WTC11 (cell line): ENCODE measurements at regions not wholly inside any gene's neighbourhood (a gene's known extent, or its start where the extent isn't known, plus 50 kb on each side); places are given as distances from the start of the nearest gene placed in this dataset.

ENCODE experiments used
- ATAC-seq: fragments of 200-7000 bp; cut with Tn5 transposase; 2 replicates; pipeline ENCODE4 v1.10.0; 2021; ENCODE audit warnings: mild to moderate bottlenecking, moderate library complexity
- CTCF ChIA-PET: fragments of 300-600 bp; sonication (Branson Sonifier 250); formaldehyde crosslinking; loops from one replicate; lab custom pipeline; 2021; ENCODE audit warnings: antibody characterized with exemption; lab: Charles Lee
- POLR2A ChIA-PET: fragments of 350-600 bp; sonication (Branson Sonifier 250); formaldehyde crosslinking; loops from one replicate; lab custom pipeline; 2021; ENCODE audit warnings: antibody characterized with exemption; lab: Charles Lee
- DNase-seq: peaks from one replicate; pipeline ENCODE4 v3.0.0; 2021; ENCODE audit warnings: low spot score
- H3K27ac Mint-ChIP-seq: 2 replicates; pipeline ENCODE4 v1.8.0; 2021; ENCODE audit warnings: mixed read lengths
- H3K27me3 Mint-ChIP-seq: 2 replicates; pipeline ENCODE4 v1.8.0; 2021; ENCODE audit warnings: low read depth, mild to moderate bottlenecking, moderate library complexity, mixed read lengths
- H3K36me3 Mint-ChIP-seq: 2 replicates; pipeline ENCODE4 v1.8.0; 2021; ENCODE audit warnings: mixed read lengths
- H3K4me1 Mint-ChIP-seq: 2 replicates; pipeline ENCODE4 v1.8.0; 2022; ENCODE audit warnings: mixed read lengths
- H3K4me3 Mint-ChIP-seq: 2 replicates; pipeline ENCODE4 v1.8.0; 2021; ENCODE audit warnings: mild to moderate bottlenecking, moderate library complexity, mixed read lengths
- H3K9me3 Mint-ChIP-seq: 2 replicates; pipeline ENCODE4 v1.8.0; 2021; ENCODE audit warnings: mixed read lengths
- CREM ChIP-seq: sonication (generic); formaldehyde crosslinking; IDR thresholded peaks from 2 replicates; pipeline ENCODE4 v1.8.1; 2022; ENCODE audit warnings: mild to moderate bottlenecking, missing genetic modification reagents, moderate library complexity
- EMX1 ChIP-seq: fragments of 250-450 bp; sonication (Bioruptor Pico); IDR thresholded peaks from 2 replicates; pipeline ENCODE4 v1.8.0; 2021; ENCODE audit warnings: mild to moderate bottlenecking
- ETV6 ChIP-seq: sonication (generic); formaldehyde crosslinking; IDR thresholded peaks from 2 replicates; pipeline ENCODE4 v1.8.1; 2022; ENCODE audit warnings: mild to moderate bottlenecking, missing genetic modification reagents
- FOXP1 ChIP-seq: sonication (generic); formaldehyde crosslinking; IDR thresholded peaks from 2 replicates; pipeline ENCODE4 v1.8.0; 2022; ENCODE audit warnings: missing genetic modification reagents, mild to moderate bottlenecking, moderate library complexity, borderline replicate concordance
- GTF2I ChIP-seq: fragments of 250-450 bp; sonication (Bioruptor Pico); conservative IDR thresholded peaks from 2 replicates; pipeline ENCODE4 v1.4.0; 2021; ENCODE audit warnings: mild to moderate bottlenecking
- JUN ChIP-seq: sonication (generic); formaldehyde crosslinking; IDR thresholded peaks from 2 replicates; pipeline ENCODE4 v1.8.0; 2023; ENCODE audit warnings: mild to moderate bottlenecking, missing genetic modification reagents
- MXD4 ChIP-seq: fragments of 250-450 bp; sonication (Bioruptor Pico); IDR thresholded peaks from 2 replicates; pipeline ENCODE4 v1.8.0; 2021; ENCODE audit warnings: mild to moderate bottlenecking, moderate library complexity, borderline replicate concordance
- NFE2L1 ChIP-seq: sonication (generic); formaldehyde crosslinking; IDR thresholded peaks from 2 replicates; pipeline ENCODE4 v1.8.1; 2023; ENCODE audit warnings: missing genetic modification reagents
- NR3C1 ChIP-seq: sonication (generic); formaldehyde crosslinking; conservative IDR thresholded peaks from 2 replicates; pipeline ENCODE4 v1.8.1; 2023; ENCODE audit warnings: low read depth, mild to moderate bottlenecking, missing genetic modification reagents
- PRRX2 ChIP-seq: fragments of 250-450 bp; sonication (Bioruptor Pico); IDR thresholded peaks from 2 replicates; pipeline ENCODE4 v1.8.0; 2021; ENCODE audit warnings: mild to moderate bottlenecking
- RORB ChIP-seq: fragments of 250-450 bp; sonication (Bioruptor Pico); IDR thresholded peaks from 2 replicates; pipeline ENCODE4 v1.9.0; 2021; ENCODE audit warnings: mild to moderate bottlenecking
- TP53 ChIP-seq: sonication (generic); formaldehyde crosslinking; IDR thresholded peaks from 2 replicates; pipeline ENCODE4 v1.8.1; 2023; ENCODE audit warnings: mild to moderate bottlenecking, missing genetic modification reagents
- ZNF396 ChIP-seq: fragments of 250-450 bp; sonication (Bioruptor Pico); IDR thresholded peaks from 2 replicates; pipeline ENCODE4 v1.8.0; 2021; ENCODE audit warnings: mild to moderate bottlenecking, moderate library complexity, borderline replicate concordance
- ZNF423 ChIP-seq: fragments of 250-450 bp; sonication (Bioruptor Pico); IDR thresholded peaks from 2 replicates; pipeline ENCODE4 v2.1.2; 2022; ENCODE audit warnings: mild to moderate bottlenecking, moderate library complexity
- TF ChIP-seq, protein P1 (sequence below): sonication (generic); formaldehyde crosslinking; IDR thresholded peaks from 2 replicates; pipeline ENCODE4 v1.8.0; 2023; ENCODE audit warnings: missing genetic modification reagents, mild to moderate bottlenecking, borderline replicate concordance
- TF ChIP-seq, protein P2 (sequence below): sonication (generic); formaldehyde crosslinking; IDR thresholded peaks from 2 replicates; pipeline ENCODE4 v1.8.0; 2022; ENCODE audit warnings: mild to moderate bottlenecking, missing genetic modification reagents
- TF ChIP-seq, protein P3 (sequence below): sonication (generic); formaldehyde crosslinking; IDR thresholded peaks from 2 replicates; pipeline ENCODE4 v1.8.1; 2023; ENCODE audit warnings: mild to moderate bottlenecking, missing genetic modification reagents, moderate library complexity
- TF ChIP-seq, protein P4 (sequence below): sonication (generic); formaldehyde crosslinking; IDR thresholded peaks from 2 replicates; pipeline ENCODE4 v1.8.1; 2023; ENCODE audit warnings: mild to moderate bottlenecking, missing genetic modification reagents, moderate library complexity

DNA sequence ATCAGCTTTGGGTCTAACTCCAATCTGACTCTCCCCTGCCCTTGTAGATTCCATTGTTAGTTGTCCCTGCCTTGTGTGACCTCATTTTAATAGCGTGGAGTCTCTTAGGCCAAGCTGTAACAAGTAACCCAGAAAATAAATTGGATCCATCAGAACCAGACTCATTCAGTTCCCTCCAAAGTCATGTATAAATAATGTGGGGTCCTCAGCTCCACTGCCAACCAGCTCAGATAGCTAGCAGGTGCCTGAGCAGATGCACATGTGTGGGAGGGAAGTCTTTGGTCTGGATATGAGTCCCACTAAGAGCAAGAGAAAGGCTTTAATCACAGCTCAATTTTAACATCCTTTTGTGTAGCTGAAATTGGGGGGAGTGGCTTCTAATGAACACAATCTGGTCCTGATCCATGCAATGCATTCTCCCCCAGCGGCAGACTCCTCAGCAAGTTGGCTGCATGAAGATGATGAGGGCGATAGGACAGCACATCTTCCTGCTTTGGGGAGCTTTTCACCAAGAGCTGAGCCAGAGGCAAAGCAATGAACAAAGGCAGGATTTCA lies 151.6 kb downstream of the ABCC12 start:
- POLR2A ChIA-PET = no interaction called here
- DNase-seq (no peak), ATAC-seq (no peak)
- no peaks in the 10 kb centered on the region; the same call in 1 of the 2 replicates for H3K27me3 Mint-ChIP-seq
- H3K4me3 Mint-ChIP-seq = no peak overlapping the region
- CTCF ChIA-PET = interaction anchor here (1.0 kb wide), 1 partner anchor 51 kb away, joined by 4 read pairs; no protein-coding TSS in a partner anchor
- H3K4me1 Mint-ChIP-seq = peaks cover 9% of the 10 kb centered on the region
- H3K27ac Mint-ChIP-seq = no peak overlapping the region
- TF ChIP-seq FOXP1 (CRISPR knock-in tag) (no peak), PRRX2 (CRISPR knock-in tag) (no peak), ZNF396 (no peak), RORB (CRISPR knock-in tag) (no peak), CREM (CRISPR knock-in tag) (no peak), EMX1 (CRISPR knock-in tag) (no peak), MXD4 (CRISPR knock-in tag) (no peak)
- TF ChIP-seq, protein P1, sequence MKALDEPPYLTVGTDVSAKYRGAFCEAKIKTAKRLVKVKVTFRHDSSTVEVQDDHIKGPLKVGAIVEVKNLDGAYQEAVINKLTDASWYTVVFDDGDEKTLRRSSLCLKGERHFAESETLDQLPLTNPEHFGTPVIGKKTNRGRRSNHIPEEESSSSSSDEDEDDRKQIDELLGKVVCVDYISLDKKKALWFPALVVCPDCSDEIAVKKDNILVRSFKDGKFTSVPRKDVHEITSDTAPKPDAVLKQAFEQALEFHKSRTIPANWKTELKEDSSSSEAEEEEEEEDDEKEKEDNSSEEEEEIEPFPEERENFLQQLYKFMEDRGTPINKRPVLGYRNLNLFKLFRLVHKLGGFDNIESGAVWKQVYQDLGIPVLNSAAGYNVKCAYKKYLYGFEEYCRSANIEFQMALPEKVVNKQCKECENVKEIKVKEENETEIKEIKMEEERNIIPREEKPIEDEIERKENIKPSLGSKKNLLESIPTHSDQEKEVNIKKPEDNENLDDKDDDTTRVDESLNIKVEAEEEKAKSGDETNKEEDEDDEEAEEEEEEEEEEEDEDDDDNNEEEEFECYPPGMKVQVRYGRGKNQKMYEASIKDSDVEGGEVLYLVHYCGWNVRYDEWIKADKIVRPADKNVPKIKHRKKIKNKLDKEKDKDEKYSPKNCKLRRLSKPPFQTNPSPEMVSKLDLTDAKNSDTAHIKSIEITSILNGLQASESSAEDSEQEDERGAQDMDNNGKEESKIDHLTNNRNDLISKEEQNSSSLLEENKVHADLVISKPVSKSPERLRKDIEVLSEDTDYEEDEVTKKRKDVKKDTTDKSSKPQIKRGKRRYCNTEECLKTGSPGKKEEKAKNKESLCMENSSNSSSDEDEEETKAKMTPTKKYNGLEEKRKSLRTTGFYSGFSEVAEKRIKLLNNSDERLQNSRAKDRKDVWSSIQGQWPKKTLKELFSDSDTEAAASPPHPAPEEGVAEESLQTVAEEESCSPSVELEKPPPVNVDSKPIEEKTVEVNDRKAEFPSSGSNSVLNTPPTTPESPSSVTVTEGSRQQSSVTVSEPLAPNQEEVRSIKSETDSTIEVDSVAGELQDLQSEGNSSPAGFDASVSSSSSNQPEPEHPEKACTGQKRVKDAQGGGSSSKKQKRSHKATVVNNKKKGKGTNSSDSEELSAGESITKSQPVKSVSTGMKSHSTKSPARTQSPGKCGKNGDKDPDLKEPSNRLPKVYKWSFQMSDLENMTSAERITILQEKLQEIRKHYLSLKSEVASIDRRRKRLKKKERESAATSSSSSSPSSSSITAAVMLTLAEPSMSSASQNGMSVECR (CRISPR knock-in tag) = no peak
- TF ChIP-seq, protein P2, sequence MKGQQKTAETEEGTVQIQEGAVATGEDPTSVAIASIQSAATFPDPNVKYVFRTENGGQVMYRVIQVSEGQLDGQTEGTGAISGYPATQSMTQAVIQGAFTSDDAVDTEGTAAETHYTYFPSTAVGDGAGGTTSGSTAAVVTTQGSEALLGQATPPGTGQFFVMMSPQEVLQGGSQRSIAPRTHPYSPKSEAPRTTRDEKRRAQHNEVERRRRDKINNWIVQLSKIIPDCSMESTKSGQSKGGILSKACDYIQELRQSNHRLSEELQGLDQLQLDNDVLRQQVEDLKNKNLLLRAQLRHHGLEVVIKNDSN (CRISPR knock-in tag) = no peak
- no peaks in the 10 kb centered on the region for H3K36me3 Mint-ChIP-seq
- peaks cover 23% of the 10 kb centered on the region for H3K9me3 Mint-ChIP-seq

DNA sequence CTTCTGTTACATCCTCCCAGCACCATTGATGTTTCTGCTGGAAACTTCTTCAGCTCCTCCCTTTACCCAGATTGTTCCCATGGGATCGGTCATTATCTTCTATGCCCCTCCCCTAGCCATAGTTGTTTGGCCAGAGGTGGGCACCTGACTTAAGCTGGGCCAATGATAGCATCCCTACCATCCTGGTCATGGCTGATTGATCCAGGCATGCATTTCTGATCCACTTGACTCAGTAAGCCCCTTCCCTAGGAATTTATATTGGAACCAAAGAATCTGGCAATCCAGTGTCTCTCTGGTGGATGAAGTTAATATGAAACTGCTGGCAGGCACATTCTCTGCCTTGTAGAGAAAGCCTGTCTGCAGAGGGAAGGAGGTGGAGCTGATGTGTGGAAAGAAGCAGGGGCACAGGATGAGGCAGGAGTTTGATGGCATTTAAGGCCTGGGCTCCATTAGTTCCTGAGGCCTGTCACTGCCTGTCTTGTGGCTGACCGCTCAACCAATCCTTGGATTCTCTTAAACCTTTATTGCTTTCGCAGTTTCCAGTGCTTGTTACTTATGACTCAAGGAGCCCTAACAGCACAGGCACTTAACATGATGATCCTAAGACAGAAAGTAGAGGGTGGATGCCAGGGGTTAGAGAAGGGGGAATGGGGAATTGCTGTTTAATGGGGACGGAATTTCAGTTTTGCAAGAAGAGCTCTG lies 152.4 kb downstream of the ABCC12 start:
- Mint-ChIP-seq H3K4me3 (no peak overlapping the region), H3K36me3 (no peaks in the 10 kb centered on the region), H3K27me3 (no peaks in the 10 kb centered on the region; the same call in 1 of the 2 replicates), H3K27ac (no peak overlapping the region), H3K4me1 (peaks cover 9% of the 10 kb centered on the region), H3K9me3 (peaks cover 23% of the 10 kb centered on the region)
- ChIA-PET POLR2A (no interaction called here), CTCF (no interaction called here)
- no peak for DNase-seq
- TF ChIP-seq, protein P3, sequence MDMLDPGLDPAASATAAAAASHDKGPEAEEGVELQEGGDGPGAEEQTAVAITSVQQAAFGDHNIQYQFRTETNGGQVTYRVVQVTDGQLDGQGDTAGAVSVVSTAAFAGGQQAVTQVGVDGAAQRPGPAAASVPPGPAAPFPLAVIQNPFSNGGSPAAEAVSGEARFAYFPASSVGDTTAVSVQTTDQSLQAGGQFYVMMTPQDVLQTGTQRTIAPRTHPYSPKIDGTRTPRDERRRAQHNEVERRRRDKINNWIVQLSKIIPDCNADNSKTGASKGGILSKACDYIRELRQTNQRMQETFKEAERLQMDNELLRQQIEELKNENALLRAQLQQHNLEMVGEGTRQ (CRISPR knock-in tag) = peak; percentile 67; the same call in 1 of the 2 replicates
- no peak for TF ChIP-seq ZNF396
- TF ChIP-seq, protein P2 (CRISPR knock-in tag) = peak; percentile 54; the same call in 1 of the 2 replicates
- ATAC-seq = peak; percentile 99

DNA sequence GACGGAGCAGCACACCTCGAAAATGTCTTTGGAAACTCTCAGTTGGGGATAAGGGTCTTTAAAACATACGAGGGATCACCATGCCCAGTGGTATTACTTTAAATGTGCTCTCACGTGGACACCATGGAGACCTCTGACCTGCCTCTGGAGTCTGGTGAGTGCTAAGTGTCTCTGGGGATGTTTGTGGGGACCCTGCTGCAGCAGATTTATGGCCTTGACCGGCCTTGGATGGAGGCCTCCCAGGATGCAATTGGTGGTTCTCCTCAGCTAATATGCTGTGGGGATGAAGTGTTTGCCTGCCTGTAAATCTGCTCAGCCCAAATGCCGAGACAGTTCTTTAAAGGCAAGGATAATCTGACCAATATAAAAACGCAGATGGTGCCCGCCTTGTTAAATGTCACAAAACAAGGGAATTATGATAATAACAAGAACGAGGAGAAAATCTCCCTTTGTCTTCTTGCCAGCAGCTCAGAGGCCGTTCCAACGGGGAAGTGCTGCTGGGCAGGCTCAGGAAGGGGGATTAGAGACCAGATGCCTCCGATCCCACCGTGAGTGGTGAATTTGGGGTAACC lies 154.4 kb downstream of the ABCC12 start:
- Mint-ChIP-seq H3K27me3 (no peaks in the 10 kb centered on the region; the same call in 1 of the 2 replicates), H3K4me1 (peaks cover 9% of the 10 kb centered on the region), H3K36me3 (no peaks in the 10 kb centered on the region), H3K27ac (no peak overlapping the region), H3K4me3 (no peak overlapping the region), H3K9me3 (peaks cover 19% of the 10 kb centered on the region)
- POLR2A ChIA-PET = no interaction called here
- CTCF ChIA-PET = no interaction called here
- DNase-seq (no peak), ATAC-seq (no peak)
- TF ChIP-seq, protein P4, sequence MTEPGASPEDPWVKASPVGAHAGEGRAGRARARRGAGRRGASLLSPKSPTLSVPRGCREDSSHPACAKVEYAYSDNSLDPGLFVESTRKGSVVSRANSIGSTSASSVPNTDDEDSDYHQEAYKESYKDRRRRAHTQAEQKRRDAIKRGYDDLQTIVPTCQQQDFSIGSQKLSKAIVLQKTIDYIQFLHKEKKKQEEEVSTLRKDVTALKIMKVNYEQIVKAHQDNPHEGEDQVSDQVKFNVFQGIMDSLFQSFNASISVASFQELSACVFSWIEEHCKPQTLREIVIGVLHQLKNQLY (CRISPR knock-in tag) = no peak
- TF ChIP-seq RORB (CRISPR knock-in tag) = no peak
- no peak for TF ChIP-seq JUN
- TF ChIP-seq ETV6 (CRISPR knock-in tag) = no peak
- TF ChIP-seq TP53 (CRISPR knock-in tag) = no peak
- TF ChIP-seq NFE2L1 (CRISPR knock-in tag) = no peak
- TF ChIP-seq, protein P2 (CRISPR knock-in tag) = no peak
- no peak for TF ChIP-seq ZNF423 (CRISPR knock-in tag)
- no peak for TF ChIP-seq GTF2I (CRISPR knock-in tag)
- TF ChIP-seq NR3C1 = no peak
